SK-N-SH (cell line): ENCODE measurements at regions not wholly inside any gene's neighbourhood (a gene's known extent, or its start where the extent isn't known, plus 50 kb on each side); places are given as distances from the start of the nearest gene placed in this dataset.

Experiments used
- CTCF ChIA-PET: fragments of 300-600, 350-600 bp; formaldehyde crosslinking; extraction: SDS; loops from one replicate; lab custom pipeline; 2021; lab: Yijun Ruan, JAX
- POLR2A ChIA-PET: fragments of 350-600 bp; sonication (Branson Sonifier 250); formaldehyde crosslinking; extraction: SDS; loops from one replicate; lab custom pipeline; 2020; ENCODE audit warnings: antibody characterized with exemption, inconsistent platforms; lab: Yijun Ruan, JAX
- DNase-seq: peaks from one replicate; pipeline ENCODE4 v3.0.0; 2012
- H2AFZ ChIP-seq: fragments of 200-600 bp; sonication (generic); 2 replicates; pipeline ENCODE4 v1.8.1; 2016; ENCODE audit warnings: antibody characterized with exemption, mild to moderate bottlenecking, low read depth
- H3F3A ChIP-seq: fragments of 200-600 bp; sonication (generic); replicated peaks from 2 replicates; pipeline ENCODE3; 2016; ENCODE audit warnings: antibody characterized with exemption, mild to moderate bottlenecking; ENCODE audit not compliant: insufficient read depth
- H3K27ac ChIP-seq, 2 experiments: fragments of 200-500 bp in 1 of 2; fragments of 200-600 bp in 1 of 2; sonication (Bioruptor generic) in 1 of 2; sonication (generic), shearing (Covaris generic) in 1 of 2; 2 replicates each; pipeline versions ENCODE4 v1.5.1 to v1.6.1; 2014 to 2016; ENCODE audit warnings: low read depth in 2 of 2, inconsistent platforms in 1 of 2, low read length in 1 of 2, mild to moderate bottlenecking in 1 of 2, mixed read lengths in 1 of 2
- H3K27me3 ChIP-seq: fragments of 200-600 bp; sonication (generic), shearing (Covaris generic); 2 replicates; pipeline ENCODE4 v1.6.1; 2016; ENCODE audit warnings: mixed run types; ENCODE audit not compliant: insufficient read depth
- H3K36me3 ChIP-seq, 2 experiments: fragments of 200-500 bp in 1 of 2; fragments of 200-600 bp in 1 of 2; sonication (Bioruptor generic) in 1 of 2; sonication (generic) in 1 of 2; replicated peaks in 1 of 2; 2 replicates each; pipeline versions ENCODE3 to v1.5.1; 2014 to 2016; ENCODE audit warnings: low read length in 1 of 2, mild to moderate bottlenecking in 1 of 2; ENCODE audit not compliant: insufficient read depth in 2 of 2, control insufficient read depth in 1 of 2
- H3K4me1 ChIP-seq, 2 experiments: fragments of 200-500 bp in 1 of 2; fragments of 200-600 bp in 1 of 2; sonication (Bioruptor generic) in 1 of 2; sonication (generic), shearing (Covaris generic) in 1 of 2; 2 replicates each; pipeline versions ENCODE4 v1.5.1 to v1.6.1; 2014 to 2016; ENCODE audit warnings: low read depth in 1 of 2, low read length in 1 of 2, mixed run types in 1 of 2; ENCODE audit not compliant: insufficient read depth in 2 of 2, control insufficient read depth in 1 of 2
- H3K4me2 ChIP-seq: fragments of 200-600 bp; sonication (generic), shearing (Covaris generic); 2 replicates; pipeline ENCODE4 v1.6.1; 2017; ENCODE audit warnings: mixed run types
- H3K4me3 ChIP-seq, 2 experiments: fragments of 200-500 bp in 1 of 2; fragments of 200-600 bp in 1 of 2; sonication (Bioruptor generic) in 1 of 2; sonication (generic), shearing (Covaris generic) in 1 of 2; 2 replicates each; pipeline versions ENCODE4 v1.5.1 to v1.8.1; 2014 to 2016; ENCODE audit warnings: low read depth in 2 of 2, inconsistent platforms in 1 of 2, low read length in 1 of 2, mild to moderate bottlenecking in 1 of 2, mixed read lengths in 1 of 2, moderate library complexity in 1 of 2
- H3K79me2 ChIP-seq: fragments of 200-600 bp; sonication (generic); 2 replicates; pipeline ENCODE4 v1.8.1; 2017; ENCODE audit warnings: mild to moderate bottlenecking; ENCODE audit not compliant: insufficient read depth
- H3K9ac ChIP-seq: fragments of 200-600 bp; sonication (generic); 2 replicates; pipeline ENCODE4 v1.6.1; 2017; ENCODE audit warnings: mixed run types
- H3K9me2 ChIP-seq: fragments of 200-600 bp; sonication (generic); 2 replicates; pipeline ENCODE4 v1.6.1; 2017; ENCODE audit warnings: mixed run types
- H3K9me3 ChIP-seq: fragments of 200-600 bp; sonication (generic); 2 replicates; pipeline ENCODE4 v1.6.1; 2017; ENCODE audit warnings: mixed run types, mild to moderate bottlenecking, moderate library complexity
- H4K20me1 ChIP-seq: fragments of 200-600 bp; sonication (generic); 2 replicates; pipeline ENCODE4 v1.6.1; 2017; ENCODE audit warnings: mild to moderate bottlenecking, mixed run types; ENCODE audit not compliant: insufficient read depth
- CHD2 ChIP-seq: fragments of 150-350 bp; IDR thresholded peaks from 2 replicates; pipeline ENCODE4 v1.6.1; 2018; ENCODE audit warnings: low read length; ENCODE audit not compliant: partially characterized antibody
- FOSL2 ChIP-seq: IDR thresholded peaks from 2 replicates; pipeline ENCODE4 v1.4.0; 2012; ENCODE audit warnings: low read depth, mild to moderate bottlenecking, moderate library complexity, borderline replicate concordance
- GATA2 ChIP-seq: sonication (generic); formaldehyde crosslinking; IDR thresholded peaks from 2 replicates; pipeline ENCODE4 v1.5.0; 2020; ENCODE audit warnings: mild to moderate bottlenecking, missing genetic modification reagents
- MEF2A ChIP-seq: IDR thresholded peaks from 2 replicates; pipeline ENCODE4 v1.4.0; 2012; ENCODE audit warnings: low read depth, borderline replicate concordance
- MXI1 ChIP-seq: IDR thresholded peaks from 2 replicates; pipeline ENCODE4 v1.6.1; 2012; ENCODE audit warnings: mild to moderate bottlenecking, low read depth, low read length, improper control_type of control experiment
- NFIC ChIP-seq: IDR thresholded peaks from 2 replicates; pipeline ENCODE4 v1.4.0; 2012; ENCODE audit warnings: borderline replicate concordance
- SMC3 ChIP-seq: IDR thresholded peaks from 2 replicates; pipeline ENCODE4 v1.6.1; 2012; ENCODE audit warnings: low read depth, low read length, improper control_type of control experiment
- TAF1 ChIP-seq: IDR thresholded peaks from 2 replicates; pipeline ENCODE4 v1.6.1; 2012; ENCODE audit warnings: low read depth, mild to moderate bottlenecking, low read length, moderate library complexity, borderline replicate concordance
- TCF12 ChIP-seq: IDR thresholded peaks from 2 replicates; pipeline ENCODE4 v1.4.0; 2012
- YY1 ChIP-seq: IDR thresholded peaks from 2 replicates; pipeline ENCODE4 v1.4.0; 2012; ENCODE audit warnings: low read depth, mild to moderate bottlenecking
- WGBS: methylation state at CpG from one replicate; pipeline ENCODE4 v1.1.6; 2017; ENCODE audit warnings: low lambda C conversion rate; 5-methylcytosine and 5-hydroxymethylcytosine counted together
- TF ChIP-seq, protein P1 (sequence below): fragments of 150-350 bp; IDR thresholded peaks from 2 replicates; pipeline ENCODE4 v1.6.1; 2016; ENCODE audit warnings: mild to moderate bottlenecking, low read depth, low read length
- TF ChIP-seq, protein P2 (sequence below): IDR thresholded peaks from 2 replicates; pipeline ENCODE4 v1.4.0; 2012; ENCODE audit warnings: low read depth, borderline replicate concordance
- TF ChIP-seq, protein P3 (sequence below): IDR thresholded peaks from 2 replicates; pipeline ENCODE4 v1.6.1; 2012; ENCODE audit warnings: mild to moderate bottlenecking, low read depth, low read length, moderate library complexity
- TF ChIP-seq, protein P4 (sequence below): IDR thresholded peaks from 2 replicates; pipeline ENCODE4; 2012

DNA sequence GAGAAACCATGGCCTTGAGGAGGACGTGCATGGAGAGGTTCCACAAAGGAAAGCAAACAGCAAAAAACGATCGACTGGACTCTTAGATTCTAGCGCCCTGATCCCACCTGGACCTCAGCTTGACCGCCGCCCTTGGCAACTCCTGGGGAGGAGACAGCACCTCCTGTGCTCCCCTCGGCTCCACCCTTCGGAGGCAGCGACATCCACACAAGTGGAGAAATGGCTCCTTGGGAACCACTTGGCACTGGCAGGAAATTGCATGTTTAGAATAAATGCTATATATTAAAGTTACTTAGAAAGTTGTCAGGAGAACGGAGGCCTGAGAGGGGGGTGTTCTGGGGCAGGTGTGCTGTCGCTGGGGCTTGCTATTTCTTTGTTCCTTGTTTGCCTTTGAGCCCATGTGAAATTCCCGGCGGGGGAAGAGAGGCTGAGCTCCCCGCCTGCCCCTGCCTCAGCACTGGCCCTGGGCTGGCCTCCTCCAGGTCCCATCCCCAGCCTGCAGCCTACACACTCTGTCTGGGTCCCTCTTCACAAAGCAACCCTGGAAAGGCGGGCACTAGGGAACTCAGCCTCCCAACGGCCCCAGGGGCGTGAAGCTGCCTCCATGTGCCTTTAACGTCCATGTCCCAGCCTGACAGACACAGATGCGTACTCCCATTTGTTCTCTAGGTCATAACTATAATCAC lies 395.3 kb downstream of the BRD1 start:
- no peak for DNase-seq
- Histone ChIP-seq H3K9me2 (no peaks in the 10 kb centered on the region), H3K36me3 (no peaks in the 10 kb centered on the region), H3K9me3 (no peaks in the 10 kb centered on the region), H2AFZ (no peak overlapping the region), H3K27me3 (no peaks in the 10 kb centered on the region), H3K4me3 (no peak overlapping the region), H3K9ac (no peak overlapping the region), H3K27ac (no peak overlapping the region), H3K4me2 (no peak overlapping the region), H3F3A (no peaks in the 10 kb centered on the region), H3K4me1 (no peaks in the 10 kb centered on the region), H4K20me1 (no peaks in the 10 kb centered on the region), H3K79me2 (no peaks in the 10 kb centered on the region)
- TF ChIP-seq MXI1 (no peak), TCF12 (no peak)
- CTCF ChIA-PET = interaction anchor here (1.2 to 1.7 kb wide), 2 partner anchors 21 to 200 kb away, joined by 3 to 4 read pairs; no protein-coding TSS in a partner anchor
- 15% methylated on average over 19 of the region's 19 CpGs for WGBS
- POLR2A ChIA-PET = no interaction called here

DNA sequence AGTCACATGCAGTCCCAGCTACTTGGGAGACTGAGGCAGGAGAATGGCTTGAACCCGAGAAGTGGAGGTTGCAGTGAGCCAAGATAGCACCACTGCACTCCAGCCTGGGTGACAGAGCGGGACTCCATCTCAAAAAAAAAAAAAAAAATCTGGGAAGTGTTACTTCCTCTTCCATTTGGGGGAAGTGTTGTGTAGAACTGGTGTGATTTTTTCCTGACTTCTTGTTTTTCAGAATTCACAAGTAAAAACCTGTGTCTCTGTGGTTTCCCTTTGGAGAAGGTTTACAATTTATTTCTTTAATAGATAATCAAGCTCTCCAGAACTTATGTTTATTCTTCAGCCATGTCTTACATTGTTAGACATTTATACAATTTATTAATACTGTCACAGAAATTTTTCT lies 396.1 kb downstream of the BRD1 start:
- Histone ChIP-seq H3K36me3 (no peaks in the 10 kb centered on the region), H2AFZ (no peak overlapping the region), H3K27me3 (no peaks in the 10 kb centered on the region), H3K9me2 (no peaks in the 10 kb centered on the region), H3K9me3 (no peaks in the 10 kb centered on the region), H3K4me3 (no peak overlapping the region), H4K20me1 (no peaks in the 10 kb centered on the region), H3F3A (no peaks in the 10 kb centered on the region), H3K27ac (no peak overlapping the region), H3K4me2 (no peak overlapping the region), H3K4me1 (no peaks in the 10 kb centered on the region), H3K9ac (no peak overlapping the region), H3K79me2 (no peaks in the 10 kb centered on the region)
- no peak for TF ChIP-seq NFIC
- TF ChIP-seq TAF1 = no peak
- TF ChIP-seq, protein P1, sequence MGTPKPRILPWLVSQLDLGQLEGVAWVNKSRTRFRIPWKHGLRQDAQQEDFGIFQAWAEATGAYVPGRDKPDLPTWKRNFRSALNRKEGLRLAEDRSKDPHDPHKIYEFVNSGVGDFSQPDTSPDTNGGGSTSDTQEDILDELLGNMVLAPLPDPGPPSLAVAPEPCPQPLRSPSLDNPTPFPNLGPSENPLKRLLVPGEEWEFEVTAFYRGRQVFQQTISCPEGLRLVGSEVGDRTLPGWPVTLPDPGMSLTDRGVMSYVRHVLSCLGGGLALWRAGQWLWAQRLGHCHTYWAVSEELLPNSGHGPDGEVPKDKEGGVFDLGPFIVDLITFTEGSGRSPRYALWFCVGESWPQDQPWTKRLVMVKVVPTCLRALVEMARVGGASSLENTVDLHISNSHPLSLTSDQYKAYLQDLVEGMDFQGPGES = no peak
- TF ChIP-seq, protein P2, sequence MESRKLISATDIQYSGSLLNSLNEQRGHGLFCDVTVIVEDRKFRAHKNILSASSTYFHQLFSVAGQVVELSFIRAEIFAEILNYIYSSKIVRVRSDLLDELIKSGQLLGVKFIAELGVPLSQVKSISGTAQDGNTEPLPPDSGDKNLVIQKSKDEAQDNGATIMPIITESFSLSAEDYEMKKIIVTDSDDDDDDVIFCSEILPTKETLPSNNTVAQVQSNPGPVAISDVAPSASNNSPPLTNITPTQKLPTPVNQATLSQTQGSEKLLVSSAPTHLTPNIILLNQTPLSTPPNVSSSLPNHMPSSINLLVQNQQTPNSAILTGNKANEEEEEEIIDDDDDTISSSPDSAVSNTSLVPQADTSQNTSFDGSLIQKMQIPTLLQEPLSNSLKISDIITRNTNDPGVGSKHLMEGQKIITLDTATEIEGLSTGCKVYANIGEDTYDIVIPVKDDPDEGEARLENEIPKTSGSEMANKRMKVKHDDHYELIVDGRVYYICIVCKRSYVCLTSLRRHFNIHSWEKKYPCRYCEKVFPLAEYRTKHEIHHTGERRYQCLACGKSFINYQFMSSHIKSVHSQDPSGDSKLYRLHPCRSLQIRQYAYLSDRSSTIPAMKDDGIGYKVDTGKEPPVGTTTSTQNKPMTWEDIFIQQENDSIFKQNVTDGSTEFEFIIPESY = no peak
- no peak for TF ChIP-seq FOSL2
- no peak for TF ChIP-seq MEF2A
- TF ChIP-seq, protein P3, sequence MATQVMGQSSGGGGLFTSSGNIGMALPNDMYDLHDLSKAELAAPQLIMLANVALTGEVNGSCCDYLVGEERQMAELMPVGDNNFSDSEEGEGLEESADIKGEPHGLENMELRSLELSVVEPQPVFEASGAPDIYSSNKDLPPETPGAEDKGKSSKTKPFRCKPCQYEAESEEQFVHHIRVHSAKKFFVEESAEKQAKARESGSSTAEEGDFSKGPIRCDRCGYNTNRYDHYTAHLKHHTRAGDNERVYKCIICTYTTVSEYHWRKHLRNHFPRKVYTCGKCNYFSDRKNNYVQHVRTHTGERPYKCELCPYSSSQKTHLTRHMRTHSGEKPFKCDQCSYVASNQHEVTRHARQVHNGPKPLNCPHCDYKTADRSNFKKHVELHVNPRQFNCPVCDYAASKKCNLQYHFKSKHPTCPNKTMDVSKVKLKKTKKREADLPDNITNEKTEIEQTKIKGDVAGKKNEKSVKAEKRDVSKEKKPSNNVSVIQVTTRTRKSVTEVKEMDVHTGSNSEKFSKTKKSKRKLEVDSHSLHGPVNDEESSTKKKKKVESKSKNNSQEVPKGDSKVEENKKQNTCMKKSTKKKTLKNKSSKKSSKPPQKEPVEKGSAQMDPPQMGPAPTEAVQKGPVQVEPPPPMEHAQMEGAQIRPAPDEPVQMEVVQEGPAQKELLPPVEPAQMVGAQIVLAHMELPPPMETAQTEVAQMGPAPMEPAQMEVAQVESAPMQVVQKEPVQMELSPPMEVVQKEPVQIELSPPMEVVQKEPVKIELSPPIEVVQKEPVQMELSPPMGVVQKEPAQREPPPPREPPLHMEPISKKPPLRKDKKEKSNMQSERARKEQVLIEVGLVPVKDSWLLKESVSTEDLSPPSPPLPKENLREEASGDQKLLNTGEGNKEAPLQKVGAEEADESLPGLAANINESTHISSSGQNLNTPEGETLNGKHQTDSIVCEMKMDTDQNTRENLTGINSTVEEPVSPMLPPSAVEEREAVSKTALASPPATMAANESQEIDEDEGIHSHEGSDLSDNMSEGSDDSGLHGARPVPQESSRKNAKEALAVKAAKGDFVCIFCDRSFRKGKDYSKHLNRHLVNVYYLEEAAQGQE = no peak
- TF ChIP-seq GATA2 (CRISPR knock-in tag) = no peak
- TF ChIP-seq SMC3 = no peak
- no peak for TF ChIP-seq YY1
- no peak for TF ChIP-seq CHD2
- TF ChIP-seq TCF12 = no peak
- TF ChIP-seq, protein P4, sequence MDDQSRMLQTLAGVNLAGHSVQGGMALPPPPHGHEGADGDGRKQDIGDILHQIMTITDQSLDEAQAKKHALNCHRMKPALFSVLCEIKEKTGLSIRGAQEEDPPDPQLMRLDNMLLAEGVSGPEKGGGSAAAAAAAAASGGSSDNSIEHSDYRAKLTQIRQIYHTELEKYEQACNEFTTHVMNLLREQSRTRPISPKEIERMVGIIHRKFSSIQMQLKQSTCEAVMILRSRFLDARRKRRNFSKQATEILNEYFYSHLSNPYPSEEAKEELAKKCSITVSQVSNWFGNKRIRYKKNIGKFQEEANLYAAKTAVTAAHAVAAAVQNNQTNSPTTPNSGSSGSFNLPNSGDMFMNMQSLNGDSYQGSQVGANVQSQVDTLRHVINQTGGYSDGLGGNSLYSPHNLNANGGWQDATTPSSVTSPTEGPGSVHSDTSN = no peak
- POLR2A ChIA-PET = no interaction called here
- WGBS = 5% methylated on average over 2 of the region's 2 CpGs
- DNase-seq = no peak
- CTCF ChIA-PET = interaction anchor here (1.2 to 1.7 kb wide), 2 partner anchors 22 to 201 kb away, joined by 3 to 4 read pairs; no protein-coding TSS in a partner anchor
